ENCODE measurements at regions not wholly inside any gene's neighbourhood (a gene's known extent, or its start where the extent isn't known, plus 50 kb on each side); places are given as distances from the start of the nearest gene placed in this dataset.

DNA sequence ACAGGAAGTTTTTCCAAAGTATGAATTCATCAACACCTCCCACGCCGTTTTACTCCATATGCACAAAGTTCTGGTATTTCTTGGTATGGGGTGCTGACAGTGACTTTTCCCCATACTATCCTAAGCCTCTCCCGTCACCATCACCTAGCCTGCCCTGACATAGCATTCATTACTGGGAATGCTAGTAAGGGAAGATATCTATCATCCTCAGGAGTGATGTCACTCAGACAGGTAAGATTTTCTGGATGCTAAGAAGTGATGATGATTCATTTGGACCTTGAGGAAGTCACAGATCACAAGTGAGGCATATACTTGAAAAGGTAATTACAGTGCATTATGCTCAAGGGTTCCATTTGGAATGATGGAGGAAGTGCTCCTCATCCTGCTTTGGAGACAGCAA is 355.1 kb upstream of the STAC start:
- H3K27ac ChIP-seq (ENCODE audit: extremely low read depth, low read depth, low read length) = no peak overlapping the region
- H3K4me1 ChIP-seq (ENCODE audit: control insufficient read depth, insufficient read depth, low read length) = no peaks in the 10 kb centered on the region
- ChIA-PET POLR2A (no interaction called here), CTCF (no interaction called here)
- no peaks in the 10 kb centered on the region for H3K9me3 ChIP-seq (ENCODE audit: control insufficient read depth, insufficient read depth, low read depth, low read length)
- no peak overlapping the region for H3K4me3 ChIP-seq (ENCODE audit: low read depth, low read length)
- TF ChIP-seq, protein P1, sequence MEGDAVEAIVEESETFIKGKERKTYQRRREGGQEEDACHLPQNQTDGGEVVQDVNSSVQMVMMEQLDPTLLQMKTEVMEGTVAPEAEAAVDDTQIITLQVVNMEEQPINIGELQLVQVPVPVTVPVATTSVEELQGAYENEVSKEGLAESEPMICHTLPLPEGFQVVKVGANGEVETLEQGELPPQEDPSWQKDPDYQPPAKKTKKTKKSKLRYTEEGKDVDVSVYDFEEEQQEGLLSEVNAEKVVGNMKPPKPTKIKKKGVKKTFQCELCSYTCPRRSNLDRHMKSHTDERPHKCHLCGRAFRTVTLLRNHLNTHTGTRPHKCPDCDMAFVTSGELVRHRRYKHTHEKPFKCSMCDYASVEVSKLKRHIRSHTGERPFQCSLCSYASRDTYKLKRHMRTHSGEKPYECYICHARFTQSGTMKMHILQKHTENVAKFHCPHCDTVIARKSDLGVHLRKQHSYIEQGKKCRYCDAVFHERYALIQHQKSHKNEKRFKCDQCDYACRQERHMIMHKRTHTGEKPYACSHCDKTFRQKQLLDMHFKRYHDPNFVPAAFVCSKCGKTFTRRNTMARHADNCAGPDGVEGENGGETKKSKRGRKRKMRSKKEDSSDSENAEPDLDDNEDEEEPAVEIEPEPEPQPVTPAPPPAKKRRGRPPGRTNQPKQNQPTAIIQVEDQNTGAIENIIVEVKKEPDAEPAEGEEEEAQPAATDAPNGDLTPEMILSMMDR (tag by site-specific recombination; IDR thresholded peaks at IDR 0.05) = no peak
- H3K36me3 ChIP-seq (ENCODE audit: control insufficient read depth in 2 of 2, insufficient read depth in 1 of 2, low read length in 2 of 2) = no peaks in the 10 kb centered on the region

DNA sequence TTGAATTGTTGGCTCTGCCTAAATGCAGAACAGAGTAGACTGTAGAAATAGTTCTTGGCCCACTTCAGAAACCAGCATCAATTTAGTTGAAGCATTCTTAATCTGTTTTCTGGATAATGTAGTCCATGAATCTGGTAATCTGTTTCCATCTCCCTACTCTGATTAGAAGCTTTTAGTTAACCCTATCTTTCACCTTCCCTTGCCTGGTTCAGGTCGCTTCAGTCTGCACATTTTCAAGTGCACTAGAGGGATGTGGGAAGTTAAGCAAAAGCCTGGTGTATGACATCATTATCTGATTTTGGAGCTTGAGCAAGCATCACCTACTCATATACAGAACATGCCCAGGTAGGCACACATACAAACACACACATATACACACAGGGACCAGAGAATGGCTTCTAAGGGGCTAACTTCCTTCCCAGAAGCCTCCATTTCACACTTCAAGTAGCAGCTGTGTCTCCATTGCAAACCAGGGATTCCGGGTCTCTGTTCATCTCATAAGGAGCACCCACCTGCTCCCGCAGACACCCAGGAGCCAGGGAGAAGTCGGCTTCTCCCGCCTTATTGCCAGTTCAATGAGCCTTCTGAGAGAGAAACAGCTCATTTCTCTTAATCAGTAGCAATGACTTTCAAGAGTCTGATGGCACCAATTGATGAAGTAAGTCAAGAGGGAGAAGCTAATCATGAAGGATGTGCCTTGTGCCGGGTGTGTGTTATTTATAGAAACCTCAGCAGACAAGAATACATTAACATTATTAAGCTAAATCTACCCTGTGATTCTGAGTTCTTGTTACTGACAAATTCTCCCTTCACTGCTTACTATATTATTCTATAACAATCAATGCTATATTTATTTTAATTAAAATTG is 347.9 kb upstream of the STAC start:
- Histone ChIP-seq H3K36me3 (ENCODE audit: control insufficient read depth in 2 of 2, insufficient read depth in 1 of 2, low read length in 2 of 2) (no peaks in the 10 kb centered on the region), H3K4me3 (ENCODE audit: low read depth, low read length) (no peak overlapping the region)

GRCh38 chr3:36058404-36059030 is 321.8 kb upstream of the STAC start:
- ChIA-PET CTCF (no interaction called here), POLR2A (no interaction called here)
- Histone ChIP-seq H3K36me3 (ENCODE audit: control insufficient read depth in 2 of 2, insufficient read depth in 1 of 2, low read length in 2 of 2) (no peaks in the 10 kb centered on the region), H3K4me3 (ENCODE audit: low read depth, low read length) (no peak overlapping the region), H3K27ac (ENCODE audit: extremely low read depth, low read depth, low read length) (no peak overlapping the region), H3K9me3 (ENCODE audit: control insufficient read depth, insufficient read depth, low read depth, low read length) (no peaks in the 10 kb centered on the region), H3K4me1 (ENCODE audit: control insufficient read depth, insufficient read depth, low read length) (no peaks in the 10 kb centered on the region)
- no peak for TF ChIP-seq ZNF366 (tag by site-specific recombination; conservative IDR thresholded peaks at IDR 0.05)
- TF ChIP-seq OSR2 (tag by site-specific recombination; IDR thresholded peaks at IDR 0.05) = peak; percentile 19; the same call in 1 of the 2 replicates

More for the DNA sequence above, 347.9 kb upstream of the STAC start:
- TF ChIP-seq ZBTB20 (tag by site-specific recombination; IDR thresholded peaks at IDR 0.05) (no peak), ZNF629 (tag by site-specific recombination; IDR thresholded peaks at IDR 0.05) (no peak), SCRT1 (tag by site-specific recombination; IDR thresholded peaks at IDR 0.05; ENCODE audit: borderline replicate concordance) (no peak), ZBTB44 (tag by site-specific recombination; IDR thresholded peaks at IDR 0.05) (no peak), ZNF248 (tag by site-specific recombination; IDR thresholded peaks at IDR 0.05) (no peak), ZNF354C (tag by site-specific recombination; IDR thresholded peaks at IDR 0.05; ENCODE audit: borderline replicate concordance, low read depth) (no peak)
- no peaks in the 10 kb centered on the region for H3K9me3 ChIP-seq (ENCODE audit: control insufficient read depth, insufficient read depth, low read depth, low read length)
- no peaks in the 10 kb centered on the region for H3K4me1 ChIP-seq (ENCODE audit: control insufficient read depth, insufficient read depth, low read length)
- ChIA-PET CTCF (no interaction called here), POLR2A (no interaction called here)
- no peak overlapping the region for H3K27ac ChIP-seq (ENCODE audit: extremely low read depth, low read depth, low read length)

GRCh38 chr3:36060950-36061349 is 319.4 kb upstream of the STAC start:
- TF ChIP-seq ZNF248 (tag by site-specific recombination; IDR thresholded peaks at IDR 0.05) = no peak
- TF ChIP-seq ZNF133 (tag by site-specific recombination; IDR thresholded peaks at IDR 0.05) = no peak
- no peak for TF ChIP-seq IKZF3 (tag by site-specific recombination; IDR thresholded peaks at IDR 0.05)
- TF ChIP-seq, protein P2, sequence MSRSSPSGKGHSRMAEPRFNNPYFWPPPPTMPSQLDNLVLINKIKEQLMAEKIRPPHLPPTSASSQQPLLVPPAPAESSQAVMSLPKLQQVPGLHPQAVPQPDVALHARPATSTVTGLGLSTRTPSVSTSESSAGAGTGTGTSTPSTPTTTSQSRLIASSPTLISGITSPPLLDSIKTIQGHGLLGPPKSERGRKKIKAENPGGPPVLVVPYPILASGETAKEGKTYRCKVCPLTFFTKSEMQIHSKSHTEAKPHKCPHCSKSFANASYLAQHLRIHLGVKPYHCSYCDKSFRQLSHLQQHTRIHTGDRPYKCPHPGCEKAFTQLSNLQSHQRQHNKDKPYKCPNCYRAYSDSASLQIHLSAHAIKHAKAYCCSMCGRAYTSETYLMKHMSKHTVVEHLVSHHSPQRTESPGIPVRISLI (tag by site-specific recombination; IDR thresholded peaks at IDR 0.05) = no peak
- TF ChIP-seq ZNF239 (tag by site-specific recombination; IDR thresholded peaks at IDR 0.05) = no peak
- TF ChIP-seq ZNF501 (tag by site-specific recombination; IDR thresholded peaks at IDR 0.05) = no peak
- TF ChIP-seq HIC1 (tag by site-specific recombination; IDR thresholded peaks at IDR 0.05) = no peak

More at GRCh38 chr3:36060950-36061349, 319.4 kb upstream of the STAC start:
- Histone ChIP-seq H3K4me1 (ENCODE audit: control insufficient read depth, insufficient read depth, low read length) (no peaks in the 10 kb centered on the region), H3K4me3 (ENCODE audit: low read depth, low read length) (no peak overlapping the region), H3K36me3 (ENCODE audit: control insufficient read depth in 2 of 2, insufficient read depth in 1 of 2, low read length in 2 of 2) (no peaks in the 10 kb centered on the region), H3K9me3 (ENCODE audit: control insufficient read depth, insufficient read depth, low read depth, low read length) (no peaks in the 10 kb centered on the region), H3K27ac (ENCODE audit: extremely low read depth, low read depth, low read length) (no peak overlapping the region)
- CTCF ChIA-PET = no interaction called here
- POLR2A ChIA-PET = no interaction called here

Measured in HEK293 (cell line).